HepG2 (cell line): ENCODE measurements at regions not wholly inside any gene's neighbourhood (a gene's known extent, or its start where the extent isn't known, plus 50 kb on each side); places are given as distances from the start of the nearest gene placed in this dataset.

ENCODE experiments used
- ARID5B ChIP-seq: IDR thresholded peaks from 2 replicates; pipeline ENCODE4 v1.4.0; 2020; ENCODE audit warnings: mild to moderate bottlenecking, missing genetic modification reagents
- BCL6 ChIP-seq: IDR thresholded peaks from 2 replicates; pipeline ENCODE4 v1.6.1; 2016; ENCODE audit warnings: missing genetic modification reagents, missing compliant biosample characterization
- BORCS8-MEF2B ChIP-seq: sonication (generic); formaldehyde crosslinking; IDR thresholded peaks from 2 replicates; pipeline ENCODE4 v1.8.0; 2022; ENCODE audit warnings: mild to moderate bottlenecking, missing genetic modification reagents
- CAMTA2 ChIP-seq: sonication (generic); formaldehyde crosslinking; IDR thresholded peaks from 2 replicates; pipeline ENCODE4 v1.4.0; 2020; ENCODE audit warnings: mild to moderate bottlenecking, missing genetic modification reagents, borderline replicate concordance
- GMEB1 ChIP-seq: sonication (generic); formaldehyde crosslinking; IDR thresholded peaks from 2 replicates; pipeline ENCODE4 v1.5.1; 2020; ENCODE audit warnings: missing genetic modification reagents, mild to moderate bottlenecking, borderline replicate concordance
- KDM5B ChIP-seq: sonication (generic); formaldehyde crosslinking; IDR thresholded peaks from 2 replicates; pipeline ENCODE4 v1.4.0; 2020; ENCODE audit warnings: missing genetic modification reagents, mild to moderate bottlenecking, borderline replicate concordance
- MYNN ChIP-seq: sonication (generic); formaldehyde crosslinking; IDR thresholded peaks from 2 replicates; pipeline ENCODE4 v1.4.0; 2020; ENCODE audit warnings: mild to moderate bottlenecking, low read depth, missing genetic modification reagents
- NAIF1 ChIP-seq: sonication (generic); formaldehyde crosslinking; IDR thresholded peaks from 2 replicates; pipeline ENCODE4 v1.5.0; 2020; ENCODE audit warnings: mild to moderate bottlenecking, missing genetic modification reagents, borderline replicate concordance
- PHF21A ChIP-seq: sonication (generic); formaldehyde crosslinking; IDR thresholded peaks from 2 replicates; pipeline ENCODE4 v1.5.0; 2020; ENCODE audit warnings: mild to moderate bottlenecking, missing genetic modification reagents
- RARA ChIP-seq: IDR thresholded peaks from 2 replicates; pipeline ENCODE4 v1.6.1; 2016; ENCODE audit warnings: missing genetic modification reagents, missing compliant biosample characterization
- SMAD3 ChIP-seq: sonication (generic); formaldehyde crosslinking; IDR thresholded peaks from 2 replicates; pipeline ENCODE4 v1.4.0; 2020; ENCODE audit warnings: missing genetic modification reagents
- SMARCE1 ChIP-seq: fragments of 450-650 bp; IDR thresholded peaks from 2 replicates; pipeline ENCODE4 v1.6.1; 2017; ENCODE audit warnings: borderline replicate concordance
- SUZ12 ChIP-seq: fragments of 150-350 bp; IDR thresholded peaks from 2 replicates; pipeline ENCODE4 v1.6.1; 2014; ENCODE audit warnings: low read depth, low read length
- TBP ChIP-seq: sonication (generic); formaldehyde crosslinking; IDR thresholded peaks from 2 replicates; pipeline ENCODE4 v1.5.0; 2020; ENCODE audit warnings: missing genetic modification reagents
- ZBTB39 ChIP-seq: sonication (generic); formaldehyde crosslinking; IDR thresholded peaks from 2 replicates; pipeline ENCODE4 v1.5.0; 2020; ENCODE audit warnings: missing genetic modification reagents
- ZNF34 ChIP-seq: sonication (generic); formaldehyde crosslinking; IDR thresholded peaks from 2 replicates; pipeline ENCODE4 v1.4.0; 2020; ENCODE audit warnings: mild to moderate bottlenecking, missing genetic modification reagents, borderline replicate concordance
- ZNF563 ChIP-seq: sonication (generic); formaldehyde crosslinking; IDR thresholded peaks from 2 replicates; pipeline ENCODE4 v1.8.0; 2022; ENCODE audit warnings: mild to moderate bottlenecking, moderate library complexity, missing genetic modification reagents
- ZNF598 ChIP-seq: sonication (generic); formaldehyde crosslinking; IDR thresholded peaks from 2 replicates; pipeline ENCODE4 v1.5.1; 2020; ENCODE audit warnings: mild to moderate bottlenecking, missing genetic modification reagents, borderline replicate concordance
- ZNF766 ChIP-seq: sonication (generic); formaldehyde crosslinking; IDR thresholded peaks from 2 replicates; pipeline ENCODE4 v1.5.0; 2020; ENCODE audit warnings: missing genetic modification reagents, borderline replicate concordance
- ZNF777 ChIP-seq: sonication (generic); formaldehyde crosslinking; IDR thresholded peaks from 2 replicates; pipeline ENCODE4 v1.4.0; 2020; ENCODE audit warnings: missing genetic modification reagents
- ZNF792 ChIP-seq: IDR thresholded peaks from 2 replicates; pipeline ENCODE4 v1.6.1; 2016
- TF ChIP-seq, protein P1 (sequence below): sonication (generic); formaldehyde crosslinking; IDR thresholded peaks from 2 replicates; pipeline ENCODE4 v1.4.0; 2020; ENCODE audit warnings: missing genetic modification reagents; ENCODE audit errors: not compliant biosample characterization

DNA sequence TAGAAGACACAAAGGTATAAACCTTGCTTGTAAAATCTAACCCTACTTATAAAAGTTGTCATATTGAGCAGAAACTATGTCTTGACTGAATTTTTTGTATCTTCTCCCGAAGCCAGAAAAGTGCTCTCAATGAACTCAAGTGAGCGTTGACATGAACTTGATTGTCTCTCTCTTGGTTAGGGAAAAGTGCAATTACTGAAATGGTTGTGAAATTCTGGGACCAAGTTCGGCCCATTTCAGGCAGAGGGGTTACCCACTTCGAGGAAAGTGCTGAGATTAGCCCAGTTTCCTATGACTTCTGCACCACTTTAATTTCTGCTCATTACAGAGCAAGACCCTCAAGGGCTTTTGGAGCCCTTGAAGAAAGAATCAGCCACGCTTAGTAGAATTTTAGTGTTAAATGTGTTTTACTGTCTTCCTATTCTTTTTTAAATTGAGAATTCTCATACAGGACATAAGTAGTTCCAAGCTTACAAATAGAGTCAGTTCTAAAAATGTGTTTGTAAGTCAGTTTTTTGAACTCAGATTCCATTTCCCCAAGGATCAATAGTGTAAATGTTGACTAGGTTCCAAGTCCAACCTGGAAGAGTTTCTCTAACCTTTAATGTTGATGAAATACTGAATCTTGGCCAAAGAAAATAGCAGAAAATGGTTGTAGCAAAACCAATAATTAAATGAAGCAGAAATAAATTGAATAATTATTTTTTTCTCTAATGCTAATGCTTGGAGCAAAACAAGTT, 125.7 kb upstream of the ACSL4 start (continued):
- TF ChIP-seq ARID5B (peak; percentile 72), PHF21A (CRISPR knock-in tag) (no peak), MYNN (no peak), SUZ12 (no peak), ZNF792 (CRISPR knock-in tag) (0 out of 2 replicates have a peak, but pooled peaks have one; percentile 37), SMARCE1 (no peak), CAMTA2 (CRISPR knock-in tag) (no peak), BORCS8-MEF2B (no peak), ZNF598 (CRISPR knock-in tag) (no peak), ZNF563 (no peak), TBP (no peak), SMAD3 (CRISPR knock-in tag) (no peak), ZBTB39 (CRISPR knock-in tag) (no peak), BCL6 (CRISPR knock-in tag) (peak; percentile 89), NAIF1 (no peak), KDM5B (no peak), ZNF777 (no peak), ZNF766 (no peak), RARA (CRISPR knock-in tag) (peak; percentile 47), ZNF34 (CRISPR knock-in tag) (no peak), GMEB1 (CRISPR knock-in tag) (no peak)
- TF ChIP-seq, protein P1, sequence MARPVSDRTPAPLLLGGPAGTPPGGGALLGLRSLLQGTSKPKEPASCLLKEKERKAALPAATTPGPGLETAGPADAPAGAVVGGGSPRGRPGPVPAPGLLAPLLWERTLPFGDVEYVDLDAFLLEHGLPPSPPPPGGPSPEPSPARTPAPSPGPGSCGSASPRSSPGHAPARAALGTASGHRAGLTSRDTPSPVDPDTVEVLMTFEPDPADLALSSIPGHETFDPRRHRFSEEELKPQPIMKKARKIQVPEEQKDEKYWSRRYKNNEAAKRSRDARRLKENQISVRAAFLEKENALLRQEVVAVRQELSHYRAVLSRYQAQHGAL (CRISPR knock-in tag), result no peak
